ENCODE measurements at regions not wholly inside any gene's neighbourhood (a gene's known extent, or its start where the extent isn't known, plus 50 kb on each side); places are given as distances from the start of the nearest gene placed in this dataset.

DNA sequence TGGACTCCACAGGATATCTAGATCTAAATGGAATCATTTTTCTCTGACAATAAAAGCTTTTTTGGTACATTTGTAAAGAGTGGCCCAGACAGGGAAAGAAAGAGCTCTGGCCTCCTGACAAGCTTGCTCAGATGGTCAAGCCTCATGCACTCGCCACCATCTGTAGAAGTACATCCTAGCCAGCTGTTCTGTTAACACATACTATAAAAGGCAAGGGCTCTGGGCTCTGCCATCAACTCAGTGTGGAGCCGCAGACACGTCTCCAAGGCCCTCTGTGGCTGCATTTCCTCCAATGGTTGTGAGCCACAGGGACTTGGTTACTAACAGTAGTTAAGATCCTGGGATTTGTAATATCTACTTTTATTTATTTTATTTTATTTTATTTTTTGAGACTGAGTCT lies 70.8 kb upstream of the KDM7A start:
- TF ChIP-seq, protein P1, sequence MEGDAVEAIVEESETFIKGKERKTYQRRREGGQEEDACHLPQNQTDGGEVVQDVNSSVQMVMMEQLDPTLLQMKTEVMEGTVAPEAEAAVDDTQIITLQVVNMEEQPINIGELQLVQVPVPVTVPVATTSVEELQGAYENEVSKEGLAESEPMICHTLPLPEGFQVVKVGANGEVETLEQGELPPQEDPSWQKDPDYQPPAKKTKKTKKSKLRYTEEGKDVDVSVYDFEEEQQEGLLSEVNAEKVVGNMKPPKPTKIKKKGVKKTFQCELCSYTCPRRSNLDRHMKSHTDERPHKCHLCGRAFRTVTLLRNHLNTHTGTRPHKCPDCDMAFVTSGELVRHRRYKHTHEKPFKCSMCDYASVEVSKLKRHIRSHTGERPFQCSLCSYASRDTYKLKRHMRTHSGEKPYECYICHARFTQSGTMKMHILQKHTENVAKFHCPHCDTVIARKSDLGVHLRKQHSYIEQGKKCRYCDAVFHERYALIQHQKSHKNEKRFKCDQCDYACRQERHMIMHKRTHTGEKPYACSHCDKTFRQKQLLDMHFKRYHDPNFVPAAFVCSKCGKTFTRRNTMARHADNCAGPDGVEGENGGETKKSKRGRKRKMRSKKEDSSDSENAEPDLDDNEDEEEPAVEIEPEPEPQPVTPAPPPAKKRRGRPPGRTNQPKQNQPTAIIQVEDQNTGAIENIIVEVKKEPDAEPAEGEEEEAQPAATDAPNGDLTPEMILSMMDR (conservative IDR thresholded peaks at IDR 0.05): no peak
- no peak for TF ChIP-seq ZFX (IDR thresholded peaks at IDR 0.05)
